Activated naive CD4-positive, alpha-beta T cell (primary cell): ENCODE measurements at regions not wholly inside any gene's neighbourhood (a gene's known extent, or its start where the extent isn't known, plus 50 kb on each side); places are given as distances from the start of the nearest gene placed in this dataset.

ENCODE experiments used
- DNase-seq, 4 experiments: peaks; one replicate each; lab custom pipeline; 2025; lab: John Stamatoyannopoulos, UW

DNA sequence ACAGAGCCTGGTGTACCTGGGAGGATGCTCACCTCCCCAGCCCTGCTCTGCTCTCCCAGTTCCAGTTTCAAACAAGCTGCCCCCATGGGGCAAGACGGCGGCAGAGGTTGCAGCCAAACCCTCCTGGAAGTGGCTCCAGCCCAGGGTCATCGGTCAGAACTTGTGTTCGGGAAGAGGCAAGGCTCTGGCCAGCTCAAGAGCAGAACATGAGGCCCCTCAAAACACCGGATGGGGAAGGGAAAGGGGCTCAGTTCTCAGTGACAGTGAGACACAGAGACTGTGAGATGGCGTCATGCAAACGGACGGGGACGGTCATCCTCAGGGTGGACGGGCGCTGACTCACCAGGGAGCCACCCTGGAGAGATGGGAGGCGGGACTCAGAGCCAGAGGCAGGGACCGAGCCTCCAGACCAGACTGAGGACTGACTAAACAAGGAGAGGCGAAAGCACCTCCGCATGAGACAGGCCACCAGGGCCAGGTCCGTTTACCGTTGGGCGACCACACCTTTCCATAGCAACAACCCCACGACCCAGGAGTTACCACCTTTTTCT lies 63.9 kb upstream of the GALNT9 start:
- no peak for DNase-seq

DNA sequence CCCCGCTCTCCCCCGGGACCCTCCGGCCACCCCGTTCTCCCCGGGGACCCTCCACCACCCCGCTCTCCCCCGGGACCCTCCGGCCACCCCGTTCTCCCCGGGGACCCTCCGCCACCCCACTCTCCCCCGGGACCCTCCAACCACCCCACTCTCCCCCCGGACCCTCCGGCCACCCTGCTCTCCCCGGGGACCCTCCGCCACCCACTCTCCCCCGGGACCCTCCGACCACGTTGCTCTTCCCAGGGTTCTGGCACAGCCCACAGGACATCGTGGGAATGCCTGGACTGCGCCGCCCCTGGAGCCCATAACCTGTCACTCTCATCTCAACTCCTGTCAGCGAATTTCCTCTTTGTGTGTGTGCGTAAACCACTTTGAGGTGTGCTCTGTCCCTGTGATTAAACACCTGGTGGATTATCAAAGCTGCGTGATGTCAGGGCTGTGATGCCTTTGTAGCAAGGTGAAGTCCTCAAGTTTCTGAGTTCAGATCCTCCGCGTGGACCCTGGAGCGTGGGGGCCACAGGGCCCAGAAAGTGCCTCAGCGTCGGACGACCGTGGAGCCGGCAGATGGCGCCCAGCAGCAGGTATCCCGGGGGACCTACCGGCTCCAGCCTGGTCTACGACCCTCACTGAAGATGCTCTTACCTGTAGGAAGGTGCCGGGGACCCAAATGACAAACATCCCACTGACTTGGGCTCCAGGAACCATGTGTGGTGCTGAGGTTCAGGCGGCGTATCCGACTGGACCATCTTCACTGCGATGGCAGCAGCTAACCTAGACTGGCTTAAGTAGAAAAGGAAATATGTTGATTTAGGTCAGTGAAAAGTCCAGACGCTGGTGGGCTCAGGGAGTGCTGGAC lies 63.2 kb upstream of the GALNT9 start:
- DNase-seq, result no peak

DNA sequence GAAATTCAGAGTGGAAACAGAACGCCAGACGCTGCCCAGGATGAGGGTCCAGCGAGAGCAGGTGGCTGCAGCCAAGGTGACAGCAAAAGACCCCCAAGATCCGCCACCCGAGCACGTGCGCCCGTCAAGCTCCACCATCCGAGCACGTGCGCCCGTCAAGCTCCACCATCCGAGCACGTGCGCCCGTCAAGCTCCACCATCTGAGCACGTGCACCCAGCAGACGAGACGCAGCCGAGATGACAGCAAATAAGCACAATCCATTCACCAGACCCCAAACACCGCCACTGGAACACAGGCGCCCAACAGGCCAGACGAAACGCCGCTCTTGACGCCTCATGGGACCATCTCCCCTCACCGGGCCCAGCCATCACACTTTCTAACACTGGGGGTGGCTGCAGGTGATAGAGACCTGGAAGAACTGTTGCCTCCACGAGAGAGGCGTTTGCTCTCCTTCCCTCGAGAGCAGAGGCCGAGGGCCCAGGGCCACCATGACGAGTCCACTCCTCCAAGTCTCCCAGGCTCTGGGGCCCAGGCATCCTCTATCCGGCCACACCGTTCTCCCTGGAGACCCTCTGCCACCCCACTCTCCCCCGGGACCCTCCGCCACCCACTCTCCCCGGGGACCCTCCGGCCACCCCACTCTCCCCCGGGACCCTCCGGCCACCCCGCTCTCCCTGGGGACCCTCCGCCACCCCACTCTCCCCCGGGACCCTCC lies 62.1 kb upstream of the GALNT9 start:
- no peak for DNase-seq

DNA sequence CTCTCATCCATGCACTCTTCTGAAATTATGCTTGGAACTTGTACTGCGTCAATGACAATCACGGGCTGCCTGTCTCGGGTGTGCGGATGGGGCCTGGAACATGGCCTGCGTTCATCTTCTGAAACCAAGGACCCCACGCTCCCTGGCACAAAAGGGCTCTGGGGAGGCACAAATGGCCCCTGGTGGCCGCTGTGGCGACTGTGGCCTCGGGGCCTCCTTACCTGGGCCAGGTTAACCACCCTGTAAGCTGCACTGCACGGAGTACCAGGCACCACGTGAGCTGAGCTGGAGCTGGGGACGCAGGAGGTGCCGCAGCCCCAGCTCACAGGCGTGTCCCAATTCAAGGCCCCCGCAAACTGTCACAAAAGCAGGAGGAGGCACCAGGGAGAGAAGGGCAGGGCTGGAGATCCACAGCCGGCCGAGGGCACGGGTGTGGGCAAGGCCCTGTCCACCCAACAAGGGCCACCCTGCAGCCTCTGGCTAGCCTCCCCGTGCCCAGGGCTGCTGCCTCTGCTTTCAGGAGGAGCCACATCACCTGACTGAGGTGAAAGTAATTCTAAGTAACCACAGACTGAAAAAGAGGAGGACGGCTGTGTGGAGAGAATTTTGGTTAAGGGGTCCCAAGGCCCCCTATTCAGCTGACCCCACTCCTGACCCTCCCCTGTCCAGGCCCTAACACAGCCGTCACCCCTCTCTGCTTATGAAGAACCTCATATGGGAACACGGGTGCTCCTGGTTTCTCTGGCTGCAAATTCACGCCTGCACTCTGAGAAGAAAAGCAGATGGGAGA lies 61.1 kb upstream of the GALNT9 start:
- DNase-seq, result no peak

DNA sequence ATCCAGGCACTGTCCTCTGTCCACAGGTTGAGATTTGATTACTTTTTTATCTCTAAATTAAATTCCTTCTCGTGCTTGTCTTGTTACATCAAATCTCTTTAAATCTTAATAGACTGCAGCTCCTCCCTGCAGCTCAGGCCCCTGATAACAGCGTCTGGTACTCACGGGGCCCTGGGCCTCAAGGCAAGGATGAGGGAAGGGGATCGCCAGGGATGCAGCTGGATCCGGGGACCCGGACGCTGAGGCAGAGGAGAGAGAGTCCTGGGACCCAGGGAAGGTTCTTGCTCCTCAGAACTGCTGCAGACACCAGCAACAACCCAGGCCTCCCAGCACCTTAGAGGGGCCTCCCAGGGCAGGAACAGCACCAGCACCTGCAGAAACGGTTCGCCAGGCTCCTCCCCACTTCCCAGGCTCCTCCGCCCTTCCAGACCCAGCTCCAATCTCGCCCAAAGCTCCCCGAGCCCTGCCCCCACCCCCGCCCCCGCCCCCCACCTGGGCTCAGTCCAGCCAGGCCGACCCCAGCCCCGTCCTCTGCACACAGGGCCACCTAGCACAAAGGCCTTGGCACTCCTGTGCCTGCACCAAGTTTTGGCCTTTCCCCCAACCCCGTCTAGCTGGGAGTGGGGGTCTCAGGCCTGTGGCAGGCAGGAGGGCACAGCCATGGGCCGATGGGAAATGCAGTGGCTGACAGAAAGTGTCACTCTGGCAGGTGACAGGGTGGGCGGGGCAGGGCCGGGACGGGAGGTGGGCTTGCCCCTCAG lies 60.3 kb upstream of the GALNT9 start:
- no peak for DNase-seq

DNA sequence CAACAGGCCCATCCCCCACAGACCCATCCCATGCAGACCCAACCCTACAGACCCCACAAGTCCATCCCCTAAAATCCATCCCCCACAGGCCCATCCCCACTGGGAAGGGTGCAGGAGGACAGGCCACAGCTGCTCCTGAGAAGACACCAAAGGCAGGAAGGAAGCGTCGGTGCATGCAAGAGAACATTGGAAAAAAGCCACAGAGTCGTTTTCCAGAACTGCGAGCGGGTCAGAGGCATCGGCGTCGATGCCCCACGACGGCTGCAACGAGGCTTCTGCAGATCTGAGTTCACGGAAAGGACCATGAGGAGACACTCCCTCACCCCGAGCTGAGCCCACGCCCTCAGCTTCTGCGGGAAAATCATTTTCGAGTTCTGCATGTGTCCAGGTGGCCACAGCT lies 59.6 kb upstream of the GALNT9 start:
- no peak for DNase-seq

DNA sequence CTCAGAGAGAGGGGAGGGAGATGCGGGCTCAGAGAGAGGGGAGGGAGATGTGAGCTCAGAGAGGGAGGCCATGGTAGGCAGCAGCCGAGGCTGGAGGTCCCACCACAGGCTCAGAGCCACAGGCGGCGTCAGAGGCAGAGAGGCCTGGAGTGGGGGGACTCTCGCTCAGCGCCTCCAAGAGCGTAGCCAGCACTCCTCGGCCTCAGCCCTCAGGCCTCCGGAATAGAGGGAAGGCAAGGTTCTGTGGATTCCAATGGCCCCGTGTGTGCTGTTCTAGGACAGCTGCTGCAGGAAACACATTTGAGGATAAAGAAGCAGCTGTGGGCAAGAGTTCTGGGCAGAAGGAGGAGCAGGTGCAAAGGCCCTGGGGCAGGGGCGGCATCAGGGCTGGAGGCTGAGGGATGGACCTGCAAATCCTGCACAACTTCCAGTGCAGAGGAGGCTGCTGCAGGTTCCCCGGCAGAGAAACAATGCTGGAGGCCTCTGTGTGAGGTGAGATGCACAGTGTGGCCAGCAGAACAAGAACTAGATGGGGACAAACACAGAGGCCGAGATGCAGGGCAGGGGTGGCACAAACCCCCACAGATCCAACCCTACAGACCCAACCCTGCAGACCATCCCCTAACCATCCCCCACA lies 59.1 kb upstream of the GALNT9 start:
- no peak for DNase-seq

DNA sequence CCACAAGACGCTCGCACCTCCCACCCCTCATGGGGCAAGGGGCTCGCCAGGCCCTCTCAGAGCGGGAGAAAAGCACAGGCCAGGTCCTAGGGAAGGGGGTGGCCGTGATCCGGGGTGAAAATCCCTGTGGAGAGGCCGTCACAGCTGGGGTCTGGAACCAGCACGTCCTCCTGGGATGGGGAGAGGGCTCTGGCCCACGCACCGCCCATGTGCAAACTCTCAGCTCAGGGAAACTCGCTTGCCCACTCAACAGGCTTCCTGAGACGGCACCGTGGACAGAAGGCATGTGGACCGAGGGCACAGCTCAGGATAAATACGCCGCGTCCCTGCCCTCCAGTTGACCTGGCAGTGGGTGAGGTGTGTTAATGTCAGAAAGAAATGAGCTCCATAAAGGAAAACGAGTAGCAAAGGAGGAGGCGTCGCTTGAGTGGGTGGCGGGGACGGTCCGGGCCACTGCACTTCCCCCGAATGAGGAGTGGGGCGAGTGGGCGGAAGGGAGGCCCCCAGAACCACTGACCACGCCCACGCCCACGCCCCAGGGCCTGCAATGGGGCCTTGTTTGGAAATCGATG lies 57.6 kb upstream of the GALNT9 start:
- DNase-seq, result no peak

DNA sequence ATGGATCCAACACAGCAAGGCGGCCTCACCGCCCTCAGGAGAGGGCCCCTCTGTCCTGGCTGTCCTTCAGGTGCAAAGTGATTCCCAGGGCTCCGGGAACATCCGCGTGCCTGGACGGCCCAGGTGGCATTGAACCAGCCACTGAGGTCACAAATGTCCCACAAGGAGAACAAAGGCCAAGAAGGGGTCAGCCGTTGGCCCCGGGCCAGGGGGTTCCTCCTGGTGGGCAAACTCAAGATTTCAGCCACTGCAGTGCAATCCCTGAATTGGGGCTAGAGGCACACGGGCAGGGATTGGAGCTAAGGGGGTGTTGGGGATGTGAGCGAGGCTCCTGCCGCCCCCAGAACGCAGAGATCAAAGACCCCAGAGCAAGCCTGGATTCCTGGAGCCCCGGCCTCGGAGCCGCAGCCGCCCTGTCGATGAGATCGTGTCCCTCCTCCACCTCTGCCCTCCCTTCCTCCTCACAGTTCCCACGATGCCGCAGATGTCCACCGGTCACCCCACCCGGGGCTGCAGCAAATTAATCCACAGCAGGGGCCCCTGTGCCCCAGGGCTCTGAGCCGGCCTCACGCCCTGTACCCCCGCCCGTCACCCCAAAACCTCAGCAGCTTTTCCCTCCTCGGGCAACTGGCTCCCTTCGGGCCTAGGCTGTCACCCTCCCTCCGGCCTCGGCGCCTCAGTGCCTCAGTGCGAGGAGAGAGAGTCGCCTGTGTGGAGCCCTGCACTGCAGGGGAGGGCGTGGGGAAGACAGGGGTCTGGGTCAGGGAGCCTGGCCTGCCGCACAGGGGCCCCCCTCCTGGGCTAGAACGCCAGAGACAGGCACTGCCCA lies 56.7 kb upstream of the GALNT9 start:
- DNase-seq, result no peak

DNA sequence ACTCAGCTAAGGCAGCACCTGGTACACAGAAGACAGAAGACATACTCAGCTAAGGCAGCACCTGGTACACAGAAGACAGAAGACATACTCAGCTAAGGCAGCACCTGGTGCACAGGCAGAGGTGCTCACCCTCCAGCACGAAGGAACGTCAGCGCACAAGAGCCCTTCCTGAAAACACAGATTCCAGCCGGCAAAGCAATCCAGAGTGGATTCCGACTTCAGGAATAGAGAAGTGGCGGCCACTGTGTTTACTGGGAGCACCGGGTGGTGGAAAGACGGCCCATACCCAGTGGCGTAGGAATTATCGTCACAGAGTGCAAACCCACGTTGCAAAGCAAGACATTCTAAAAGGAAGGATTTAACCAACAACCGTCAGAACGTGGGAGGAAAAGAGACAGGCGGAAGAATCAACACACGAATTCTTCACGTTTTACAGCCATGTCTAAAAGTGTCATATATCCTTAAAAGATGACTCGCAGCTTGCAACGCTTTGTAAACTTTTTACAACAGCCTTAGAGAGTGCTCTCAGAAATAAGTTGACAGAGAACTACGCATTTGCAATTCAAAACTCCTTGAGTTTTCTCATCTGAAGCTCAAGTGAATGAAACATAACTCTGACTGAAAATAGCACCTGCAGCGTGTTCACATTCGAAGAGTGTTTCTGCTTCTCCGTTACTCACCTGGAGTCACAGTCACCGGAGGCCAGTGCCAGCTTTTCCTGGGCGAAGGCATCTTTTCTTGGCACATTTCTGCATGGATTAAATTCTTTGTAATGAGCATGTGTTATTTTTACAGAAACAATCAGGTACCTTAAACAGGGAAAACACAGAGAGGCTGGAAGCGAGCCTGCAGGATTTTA lies 55.8 kb upstream of the GALNT9 start:
- DNase-seq, result no peak

DNA sequence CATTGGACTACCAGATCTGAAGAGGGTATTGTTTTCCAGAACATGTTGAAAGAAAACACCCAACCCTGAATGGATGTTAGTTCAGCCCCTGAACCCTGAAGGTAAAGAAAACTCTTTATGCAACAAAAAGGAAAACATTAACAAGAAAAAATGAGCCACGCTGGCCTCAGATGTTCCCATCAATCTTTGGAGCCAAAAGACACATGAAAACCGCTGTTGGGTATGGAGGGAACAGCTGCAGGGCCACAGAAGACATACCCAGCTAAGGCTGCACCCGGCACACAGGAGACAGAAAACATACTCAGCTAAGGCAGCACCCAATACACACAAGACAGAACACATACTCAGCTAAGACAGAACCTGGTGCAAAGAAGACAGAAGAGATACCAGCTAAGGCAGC lies 51.3 kb upstream of the GALNT9 start:
- DNase-seq, result no peak

DNA sequence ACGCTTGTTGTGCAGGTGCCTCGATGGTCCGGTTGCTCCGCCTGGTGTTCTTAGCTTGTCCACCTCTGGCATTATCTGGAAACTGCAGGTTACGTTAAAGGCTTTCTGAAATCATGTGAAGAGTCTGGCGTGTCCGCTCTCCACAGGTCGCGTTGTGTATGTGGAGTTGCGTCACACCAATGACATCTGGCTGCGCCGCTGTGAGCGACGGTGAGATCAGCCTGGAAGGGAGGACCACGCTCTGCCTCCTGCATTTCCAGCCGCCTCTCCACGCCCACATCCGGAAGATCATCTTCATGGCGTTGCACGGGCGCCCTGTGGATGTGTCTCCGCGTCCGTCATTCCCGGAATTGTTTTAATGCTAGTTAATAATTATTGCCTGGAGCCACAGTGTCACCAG lies 50.6 kb upstream of the GALNT9 start:
- DNase-seq, result no peak

DNA sequence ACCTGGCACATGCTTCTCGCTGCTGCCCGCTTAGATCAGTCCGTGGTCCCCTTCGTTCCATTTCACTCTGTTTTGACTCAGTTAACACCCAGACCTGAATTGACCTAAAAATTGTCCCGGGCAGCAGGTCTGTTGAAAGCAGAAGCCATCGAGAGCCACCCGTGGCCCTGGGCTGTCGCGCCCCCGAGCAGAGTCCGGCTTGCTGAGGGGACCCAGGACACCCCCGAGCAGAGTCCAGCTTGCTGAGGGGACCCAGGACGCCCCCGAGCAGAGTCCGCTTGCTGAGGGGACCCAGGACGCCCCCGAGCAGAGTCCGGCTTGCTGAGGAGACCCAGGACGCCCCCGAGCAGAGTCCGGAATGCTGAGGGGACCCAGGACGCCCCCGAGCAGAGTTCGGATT lies 50.2 kb upstream of the GALNT9 start:
- no peak for DNase-seq
